ENCODE measurements at regions not wholly inside any gene's neighbourhood (a gene's known extent, or its start where the extent isn't known, plus 50 kb on each side); places are given as distances from the start of the nearest gene placed in this dataset.

- Histone ChIP-seq H3K4me1 (ENCODE audit: low read length) (no peaks in the 10 kb centered on the region), H3K36me3 (replicated peaks; ENCODE audit: low read depth, low read length) (no peaks in the 10 kb centered on the region), H3K4me3 (ENCODE audit: low read length) (no peak overlapping the region), H3K27me3 (ENCODE audit: low read depth, low read length) (no peaks in the 10 kb centered on the region), H2AFZ (ENCODE audit: low read depth, low read length) (no peak overlapping the region), H3K79me2 (ENCODE audit: low read length) (no peaks in the 10 kb centered on the region), H3K9me3 (ENCODE audit: insufficient read depth, low read length) (no peaks in the 10 kb centered on the region), H3K4me2 (ENCODE audit: low read length) (no peak overlapping the region), H4K20me1 (ENCODE audit: insufficient read depth, low read length) (no peaks in the 10 kb centered on the region), H3K27ac (ENCODE audit: low read length) (no peak overlapping the region), H3K9ac (ENCODE audit: low read length) (no peak overlapping the region)
- TF ChIP-seq EZH2phosphoT487 (IDR thresholded peaks at IDR 0.05; ENCODE audit: low read depth): no peak
- no peak for TF ChIP-seq CTCF (IDR thresholded peaks at IDR 0.05; ENCODE audit: low read depth, low read length)
Observed at GRCh38 chr7:67675971-67676370, 679.3 kb downstream of the TYW1 start.

- H3K9ac ChIP-seq (ENCODE audit: low read length): no peak overlapping the region
- H3K4me3 ChIP-seq (ENCODE audit: low read length): no peak overlapping the region
- no peaks in the 10 kb centered on the region for H3K36me3 ChIP-seq (replicated peaks; ENCODE audit: low read depth, low read length)
- H3K27me3 ChIP-seq (ENCODE audit: low read depth, low read length): no peaks in the 10 kb centered on the region
- no peak overlapping the region for H3K27ac ChIP-seq (ENCODE audit: low read length)
- H3K79me2 ChIP-seq (ENCODE audit: low read length): no peaks in the 10 kb centered on the region
- H3K9me3 ChIP-seq (ENCODE audit: insufficient read depth, low read length): no peaks in the 10 kb centered on the region
- H3K4me1 ChIP-seq (ENCODE audit: low read length): no peaks in the 10 kb centered on the region
- H2AFZ ChIP-seq (ENCODE audit: low read depth, low read length): no peak overlapping the region
- TF ChIP-seq EZH2phosphoT487 (IDR thresholded peaks at IDR 0.05; ENCODE audit: low read depth): no peak
- TF ChIP-seq CTCF (IDR thresholded peaks at IDR 0.05; ENCODE audit: low read depth, low read length): no peak
- H3K4me2 ChIP-seq (ENCODE audit: low read length): no peak overlapping the region
- no peaks in the 10 kb centered on the region for H4K20me1 ChIP-seq (ENCODE audit: insufficient read depth, low read length)
Observed at GRCh38 chr7:67678419-67678818, 681.8 kb downstream of the TYW1 start.

- TF ChIP-seq EZH2phosphoT487 (IDR thresholded peaks at IDR 0.05; ENCODE audit: low read depth): no peak
- no peak for TF ChIP-seq CTCF (IDR thresholded peaks at IDR 0.05; ENCODE audit: low read depth, low read length)
- Histone ChIP-seq H3K4me3 (ENCODE audit: low read length) (no peak overlapping the region), H3K9ac (ENCODE audit: low read length) (no peak overlapping the region), H3K36me3 (replicated peaks; ENCODE audit: low read depth, low read length) (no peaks in the 10 kb centered on the region), H3K27ac (ENCODE audit: low read length) (no peak overlapping the region), H2AFZ (ENCODE audit: low read depth, low read length) (no peak overlapping the region), H4K20me1 (ENCODE audit: insufficient read depth, low read length) (no peaks in the 10 kb centered on the region), H3K4me1 (ENCODE audit: low read length) (no peaks in the 10 kb centered on the region), H3K27me3 (ENCODE audit: low read depth, low read length) (no peaks in the 10 kb centered on the region), H3K4me2 (ENCODE audit: low read length) (no peak overlapping the region), H3K9me3 (ENCODE audit: insufficient read depth, low read length) (no peaks in the 10 kb centered on the region), H3K79me2 (ENCODE audit: low read length) (no peaks in the 10 kb centered on the region)
Observed at GRCh38 chr7:67683628-67684027, 687.0 kb downstream of the TYW1 start.

- Histone ChIP-seq H3K9ac (ENCODE audit: low read length) (no peak overlapping the region), H3K4me2 (ENCODE audit: low read length) (no peak overlapping the region), H4K20me1 (ENCODE audit: insufficient read depth, low read length) (no peaks in the 10 kb centered on the region), H3K27ac (ENCODE audit: low read length) (no peak overlapping the region), H3K9me3 (ENCODE audit: insufficient read depth, low read length) (no peaks in the 10 kb centered on the region), H3K79me2 (ENCODE audit: low read length) (no peaks in the 10 kb centered on the region), H2AFZ (ENCODE audit: low read depth, low read length) (no peak overlapping the region), H3K36me3 (replicated peaks; ENCODE audit: low read depth, low read length) (no peaks in the 10 kb centered on the region), H3K4me1 (ENCODE audit: low read length) (no peaks in the 10 kb centered on the region), H3K4me3 (ENCODE audit: low read length) (no peak overlapping the region), H3K27me3 (ENCODE audit: low read depth, low read length) (no peaks in the 10 kb centered on the region)
- no peak for TF ChIP-seq EZH2phosphoT487 (IDR thresholded peaks at IDR 0.05; ENCODE audit: low read depth)
- TF ChIP-seq CTCF (IDR thresholded peaks at IDR 0.05; ENCODE audit: low read depth, low read length): no peak
Observed at GRCh38 chr7:67690700-67691099, 694.1 kb downstream of the TYW1 start.

All from OCI-LY3 (cell line).